ENCODE measurements at regions not wholly inside any gene's neighbourhood (a gene's known extent, or its start where the extent isn't known, plus 50 kb on each side); places are given as distances from the start of the nearest gene placed in this dataset.

GRCh38 chr12:66739266-66739665, 60.4 kb upstream of the GRIP1 start:
- TF ChIP-seq CTCF (conservative IDR thresholded peaks at IDR 0.05) (no peak), ZFX (IDR thresholded peaks at IDR 0.05) (no peak)
